ENCODE measurements at regions not wholly inside any gene's neighbourhood (a gene's known extent, or its start where the extent isn't known, plus 50 kb on each side); places are given as distances from the start of the nearest gene placed in this dataset.
A peak's percentile ranks its signal among the peaks of the same experiment; 100 is the strongest.

DNA sequence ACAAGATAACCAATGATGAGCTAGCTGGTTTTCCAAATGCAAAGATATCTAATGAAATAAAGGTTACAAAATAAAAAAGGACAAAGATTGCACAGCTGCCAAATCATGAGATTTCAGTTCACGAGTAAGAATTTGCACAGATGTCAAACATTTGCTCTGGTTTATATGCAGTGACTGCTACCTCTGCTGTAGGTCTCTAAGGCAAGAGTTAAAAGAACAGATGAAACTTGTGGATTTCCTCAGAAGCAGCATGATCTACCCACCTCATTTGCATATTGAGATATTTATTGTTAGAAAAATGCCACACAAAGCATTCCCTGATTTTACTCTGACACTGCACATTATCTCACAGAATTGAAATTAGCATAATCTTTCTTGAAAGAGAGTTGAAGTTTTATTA lies 763.2 kb upstream of the ZEB2 start:
- DNase-seq = no peak
- Histone ChIP-seq H3K27me3 (no peaks in the 10 kb centered on the region), H3K9me3 (replicated peaks in 1 of 3) (peaks cover 0 to 6% (median 0%) of the 10 kb centered on the region in 3 donors), H3K4me1 (replicated peaks in 1 of 2) (no peaks in the 10 kb centered on the region), H3K27ac (no peak overlapping the region), H3K36me3 (replicated peaks in 1 of 2) (no peaks in the 10 kb centered on the region), H3K4me3 (no peak overlapping the region)
- 56 to 75% (median 72%) methylated on average over 1 of the region's 1 CpG for WGBS, 4 donors
- no peak for TF ChIP-seq POLR2A (IDR thresholded peaks at IDR 0.05)
- TF ChIP-seq, protein P1, sequence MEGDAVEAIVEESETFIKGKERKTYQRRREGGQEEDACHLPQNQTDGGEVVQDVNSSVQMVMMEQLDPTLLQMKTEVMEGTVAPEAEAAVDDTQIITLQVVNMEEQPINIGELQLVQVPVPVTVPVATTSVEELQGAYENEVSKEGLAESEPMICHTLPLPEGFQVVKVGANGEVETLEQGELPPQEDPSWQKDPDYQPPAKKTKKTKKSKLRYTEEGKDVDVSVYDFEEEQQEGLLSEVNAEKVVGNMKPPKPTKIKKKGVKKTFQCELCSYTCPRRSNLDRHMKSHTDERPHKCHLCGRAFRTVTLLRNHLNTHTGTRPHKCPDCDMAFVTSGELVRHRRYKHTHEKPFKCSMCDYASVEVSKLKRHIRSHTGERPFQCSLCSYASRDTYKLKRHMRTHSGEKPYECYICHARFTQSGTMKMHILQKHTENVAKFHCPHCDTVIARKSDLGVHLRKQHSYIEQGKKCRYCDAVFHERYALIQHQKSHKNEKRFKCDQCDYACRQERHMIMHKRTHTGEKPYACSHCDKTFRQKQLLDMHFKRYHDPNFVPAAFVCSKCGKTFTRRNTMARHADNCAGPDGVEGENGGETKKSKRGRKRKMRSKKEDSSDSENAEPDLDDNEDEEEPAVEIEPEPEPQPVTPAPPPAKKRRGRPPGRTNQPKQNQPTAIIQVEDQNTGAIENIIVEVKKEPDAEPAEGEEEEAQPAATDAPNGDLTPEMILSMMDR (IDR thresholded peaks at IDR 0.05) = no peak
- intact Hi-C loops (cut with DNase I) = no loop called here

DNA sequence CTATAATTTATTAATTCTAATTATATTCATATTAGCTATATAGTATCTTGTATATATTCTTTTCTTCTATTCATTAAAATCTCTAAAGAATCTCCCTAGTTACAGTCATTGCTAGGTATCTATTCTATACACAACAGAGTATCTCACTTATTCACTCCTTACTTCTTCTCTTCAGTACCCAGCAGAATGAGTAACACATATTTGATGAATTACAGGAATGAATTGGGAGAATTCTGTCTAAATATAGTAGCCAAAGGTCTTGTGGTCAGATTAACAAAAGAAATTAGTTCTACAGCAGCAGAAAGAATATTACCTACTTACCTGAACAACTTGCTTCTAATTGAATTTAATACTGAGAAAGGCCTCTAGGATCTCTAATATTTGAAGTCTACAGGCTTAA lies 758.0 kb upstream of the ZEB2 start:
- Histone ChIP-seq H3K4me3 (no peak overlapping the region), H3K27ac (no peak overlapping the region), H3K36me3 (replicated peaks in 1 of 2) (no peaks in the 10 kb centered on the region), H3K9me3 (replicated peaks in 1 of 3) (peaks cover 0 to 6% (median 0%) of the 10 kb centered on the region in 3 donors), H3K27me3 (no peaks in the 10 kb centered on the region), H3K4me1 (replicated peaks in 1 of 2) (no peaks in the 10 kb centered on the region)
- no peak for TF ChIP-seq POLR2A (IDR thresholded peaks at IDR 0.05)
- TF ChIP-seq, protein P1 (IDR thresholded peaks at IDR 0.05) = no peak
- intact Hi-C loops (cut with DNase I) = no loop called here
- DNase-seq = no peak

DNA sequence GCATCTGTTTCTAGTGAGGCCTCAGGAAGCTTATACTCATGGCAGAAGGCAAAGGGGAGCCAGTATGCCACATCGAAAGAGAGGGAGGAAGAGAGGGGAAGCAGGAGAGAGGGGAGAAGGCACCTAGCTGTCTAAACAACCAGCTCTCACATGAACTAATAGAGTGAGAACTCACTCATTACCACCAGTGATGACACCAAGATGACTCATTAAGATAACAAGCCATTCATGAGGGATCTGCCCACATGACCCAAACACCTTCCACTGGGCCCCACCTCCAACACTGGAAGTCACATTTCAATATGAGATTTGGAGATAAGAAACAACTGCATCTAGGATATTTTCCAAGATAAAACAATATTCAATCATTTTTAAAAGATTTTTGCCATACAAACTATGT lies 753.9 kb upstream of the ZEB2 start:
- Histone ChIP-seq H3K27me3 (no peaks in the 10 kb centered on the region), H3K36me3 (replicated peaks in 1 of 2) (no peaks in the 10 kb centered on the region), H3K4me3 (no peak overlapping the region), H3K9me3 (replicated peaks in 1 of 3) (no peaks in the 10 kb centered on the region), H3K4me1 (replicated peaks in 1 of 2) (no peaks in the 10 kb centered on the region), H3K27ac (no peak overlapping the region)
- WGBS, 4 donors = 84 to 100% (median 88%) methylated on average over 1 of the region's 1 CpG
- intact Hi-C loops (cut with DNase I) = no loop called here
- no peak for DNase-seq
- no peak for TF ChIP-seq POLR2A (IDR thresholded peaks at IDR 0.05)
- TF ChIP-seq, protein P1 (IDR thresholded peaks at IDR 0.05) = no peak

DNA sequence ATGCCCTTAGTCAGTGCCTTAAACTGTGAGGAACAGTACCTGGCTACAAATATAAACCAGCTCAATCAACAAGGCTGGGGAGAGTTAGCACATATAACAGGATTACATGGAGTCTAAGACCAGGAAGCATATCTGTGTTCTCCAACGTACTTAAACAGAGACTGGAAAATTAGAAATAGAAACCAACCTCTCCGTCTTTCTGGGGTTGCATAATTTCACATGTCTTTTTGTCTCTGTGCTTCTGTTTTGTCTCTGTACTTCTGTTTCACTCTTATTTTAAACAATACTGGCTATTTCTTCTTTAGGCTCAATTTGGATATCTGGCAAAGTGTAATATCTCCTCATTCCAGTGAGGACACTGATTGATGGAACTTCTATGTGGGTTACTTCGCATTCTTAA lies 749.0 kb upstream of the ZEB2 start:
- Histone ChIP-seq H3K27me3 (no peaks in the 10 kb centered on the region), H3K27ac (no peak overlapping the region), H3K4me3 (peak overlapping the region in 1 of 4 donors; percentile 10), H3K9me3 (replicated peaks in 1 of 3) (no peaks in the 10 kb centered on the region), H3K36me3 (replicated peaks in 1 of 2) (no peaks in the 10 kb centered on the region), H3K4me1 (replicated peaks in 1 of 2) (no peaks in the 10 kb centered on the region)
- TF ChIP-seq, protein P1 (IDR thresholded peaks at IDR 0.05) = no peak
- TF ChIP-seq POLR2A (IDR thresholded peaks at IDR 0.05) = no peak
- no peak for DNase-seq
- intact Hi-C loops (cut with DNase I) = no loop called here
- WGBS, 4 donors = 67 to 77% (median 73%) methylated on average over 3 of the region's 3 CpGs
